GM12878 (cell line): ENCODE measurements at regions not wholly inside any gene's neighbourhood (a gene's known extent, or its start where the extent isn't known, plus 50 kb on each side); places are given as distances from the start of the nearest gene placed in this dataset.

ENCODE experiments used
- ATAC-seq: fragments of 200-7000 bp; cut with Tn5 transposase; 3 replicates; pipeline ENCODE4 v1.9.1; 2020; ENCODE audit warnings: mild to moderate bottlenecking, moderate library complexity
- BruUV-seq: library from RNA; stranded (reverse); fragments of 400-500 nt; replicated peaks from 2 replicates; lab custom pipeline; 2021; lab: Mats Ljungman, UMichigan
- CTCF ChIA-PET: fragments of 300-600 bp; sonication (Branson Sonifier 250); formaldehyde crosslinking; extraction: SDS; loops from one replicate; lab custom pipeline; 2021; ENCODE audit warnings: inconsistent platforms; lab: Yijun Ruan, JAX
- POLR2A ChIA-PET: fragments of 350-600 bp; formaldehyde crosslinking; extraction: SDS; loops from one replicate; lab custom pipeline; 2021; ENCODE audit warnings: inconsistent platforms; lab: Charles Lee
- RAD21 ChIA-PET: fragments of 300-600 bp; sonication (Branson Sonifier 250); formaldehyde crosslinking; loops from one replicate; lab custom pipeline; 2023; ENCODE audit warnings: antibody characterized with exemption; ENCODE audit not compliant: unreplicated experiment; lab: Charles Lee
- SMC1A ChIA-PET: fragments of 300-600 bp; sonication (Branson Sonifier 250); formaldehyde crosslinking; loops from one replicate; lab custom pipeline; 2023; ENCODE audit not compliant: unreplicated experiment, uncharacterized antibody; lab: Charles Lee
- DNase-seq: peaks from one replicate; pipeline ENCODE4 v3.0.0-alpha.2; 2011; ENCODE audit warnings: low read depth, low spot score
- FAIRE-seq: peaks from 3 replicates; lab custom pipeline; 2011; peaks lifted over from hg19 to GRCh38; lab: Jason Lieb, UNC
- H2AFZ ChIP-seq: 2 replicates; pipeline ENCODE4 v1.6.0; 2011; ENCODE audit warnings: low read depth, low read length, control low read depth; ENCODE audit not compliant: control insufficient read depth
- H3K27ac ChIP-seq: 2 replicates; pipeline ENCODE4 v1.5.1; 2011; ENCODE audit warnings: control low read depth; ENCODE audit not compliant: control insufficient read depth, insufficient read depth
- H3K27me3 ChIP-seq, 2 experiments: replicated peaks in 1 of 2; 2 replicates each; pipeline versions ENCODE4 v1.6.0 to v1.6.1; 2011; ENCODE audit warnings: low read length in 1 of 2; ENCODE audit not compliant: control insufficient read depth in 2 of 2, insufficient read depth in 2 of 2
- H3K36me3 ChIP-seq, 2 experiments: 2 replicates each; pipeline ENCODE4 v1.5.1; 2011; ENCODE audit warnings: low read length in 1 of 2; ENCODE audit not compliant: control insufficient read depth in 2 of 2, insufficient read depth in 2 of 2
- H3K4me1 ChIP-seq: 2 replicates; pipeline ENCODE4 v1.6.1; 2011; ENCODE audit warnings: mild to moderate bottlenecking, low read length, moderate library complexity, mixed read lengths; ENCODE audit not compliant: control insufficient read depth, insufficient read depth
- H3K4me2 ChIP-seq: 2 replicates; pipeline ENCODE4 v1.6.0; 2011; ENCODE audit warnings: control low read depth; ENCODE audit not compliant: control insufficient read depth, insufficient read depth
- H3K4me3 ChIP-seq: fragments of 200-600 bp; sonication (generic); 2 replicates; pipeline ENCODE4 v1.5.1; 2016
- H3K79me2 ChIP-seq: 2 replicates; pipeline ENCODE4 v1.6.0; 2011; ENCODE audit warnings: low read length; ENCODE audit not compliant: control insufficient read depth, insufficient read depth
- H3K9ac ChIP-seq: 2 replicates; pipeline ENCODE4 v1.8.0; 2011; ENCODE audit warnings: low read length, control low read depth, mixed read lengths; ENCODE audit not compliant: control insufficient read depth, insufficient read depth
- H3K9me3 ChIP-seq: replicated peaks from 3 replicates; pipeline ENCODE4 v1.5.1; 2011; ENCODE audit warnings: mild to moderate bottlenecking, low read length; ENCODE audit not compliant: control insufficient read depth, insufficient read depth
- H4K20me1 ChIP-seq: 2 replicates; pipeline ENCODE4 v1.6.0; 2011; ENCODE audit not compliant: control insufficient read depth, insufficient read depth
- ATF7 ChIP-seq: fragments of 450-650 bp; IDR thresholded peaks from 2 replicates; pipeline ENCODE4 v1.6.1; 2016; ENCODE audit warnings: low read depth, mild to moderate bottlenecking
- BCLAF1 ChIP-seq: fragments of 450-650 bp; IDR thresholded peaks from 2 replicates; pipeline ENCODE4 v1.6.1; 2017; ENCODE audit warnings: antibody characterized with exemption, mild to moderate bottlenecking, moderate library complexity
- CEBPB ChIP-seq, 2 experiments: fragments of 150-350 bp in 1 of 2; IDR thresholded peaks; 2 replicates each; pipeline ENCODE4 v1.6.1; 2012 to 2014; ENCODE audit warnings: low read depth in 2 of 2, low read length in 2 of 2, borderline replicate concordance in 1 of 2, inconsistent platforms in 1 of 2
- CEBPZ ChIP-seq: fragments of 150-350 bp; IDR thresholded peaks from 2 replicates; pipeline ENCODE4 v1.6.1; 2016; ENCODE audit warnings: low read depth, low read length
- JUNB ChIP-seq: IDR thresholded peaks from 2 replicates; pipeline ENCODE4 v1.6.1; 2016; ENCODE audit warnings: antibody characterized with exemption, mild to moderate bottlenecking
- MEF2A ChIP-seq: IDR thresholded peaks from 2 replicates; pipeline ENCODE4 v1.6.1; 2011; ENCODE audit warnings: low read depth, mild to moderate bottlenecking, low read length, moderate library complexity; ENCODE audit not compliant: insufficient read depth
- NFIC ChIP-seq: IDR thresholded peaks from 2 replicates; pipeline ENCODE4 v1.6.1; 2012; ENCODE audit warnings: low read depth, mild to moderate bottlenecking, inconsistent platforms, low read length, moderate library complexity
- PML ChIP-seq: IDR thresholded peaks from 2 replicates; pipeline ENCODE4 v1.6.1; 2012; ENCODE audit warnings: low read length, inconsistent platforms
- POLR2AphosphoS5 ChIP-seq: IDR thresholded peaks from 2 replicates; pipeline ENCODE4 v1.6.1; 2011; ENCODE audit warnings: mild to moderate bottlenecking, low read length, inconsistent platforms
- PRDM15 ChIP-seq: fragments of 450-650 bp; formaldehyde crosslinking; IDR thresholded peaks from 2 replicates; pipeline ENCODE4 v1.4.0; 2020; ENCODE audit warnings: mild to moderate bottlenecking, moderate library complexity
- RAD21 ChIP-seq: IDR thresholded peaks from 2 replicates; pipeline ENCODE4 v1.6.1; 2011; ENCODE audit warnings: mild to moderate bottlenecking, low read depth, low read length, moderate library complexity; ENCODE audit not compliant: insufficient read depth
- SMARCA5 ChIP-seq: fragments of 450-650 bp; IDR thresholded peaks from 2 replicates; pipeline ENCODE4 v1.6.1; 2017; ENCODE audit warnings: mild to moderate bottlenecking
- SRF ChIP-seq, 2 experiments: IDR thresholded peaks; 2 replicates each; pipeline ENCODE4 v1.6.1; 2011; ENCODE audit warnings: low read depth in 2 of 2, low read length in 2 of 2, mild to moderate bottlenecking in 1 of 2, moderate library complexity in 1 of 2
- STAT3 ChIP-seq: IDR thresholded peaks from 2 replicates; pipeline ENCODE4 v1.6.1; 2011; ENCODE audit warnings: low read depth, low read length, improper control_type of control experiment
- ZSCAN29 ChIP-seq: fragments of 450-650 bp; IDR thresholded peaks from 2 replicates; pipeline ENCODE4 v1.6.1; 2017; ENCODE audit warnings: mild to moderate bottlenecking, moderate library complexity
- in situ Hi-C: fragments of 300-500 bp; cut with MboI; formaldehyde crosslinking; loops from 9 replicates; pipeline ENCODE4 v1.14.3; 2018; ENCODE audit warnings: mixed read lengths
- intact Hi-C: fragments of 100-400 bp; cut with micrococcal nuclease; formaldehyde crosslinking; loops from one replicate; pipeline ENCODE4 v1.14.2; 2022; ENCODE audit not compliant: unreplicated experiment

GRCh38 chr16:18069683-18070082, 266.9 kb downstream of the NPIPA8 start (continued):
- no peak for TF ChIP-seq CEBPB (IDR thresholded peaks at IDR 0.05; ENCODE audit: borderline replicate concordance in 1 of 2, low read depth in 2 of 2, low read length in 2 of 2)
- TF ChIP-seq PRDM15 (CRISPR knock-in tag), result no peak
- TF ChIP-seq ATF7, result no peak

GRCh38 chr16:18068477-18068876, 268.1 kb downstream of the NPIPA8 start:
- Histone ChIP-seq H3K4me2 (no peak overlapping the region), H2AFZ (no peak overlapping the region), H3K79me2 (no peaks in the 10 kb centered on the region), H3K36me3 (no peaks in the 10 kb centered on the region), H3K9me3 (no peaks in the 10 kb centered on the region), H3K4me3 (no peak overlapping the region), H3K4me1 (no peaks in the 10 kb centered on the region), H4K20me1 (no peaks in the 10 kb centered on the region), H3K9ac (no peak overlapping the region), H3K27me3 (no peaks in the 10 kb centered on the region), H3K27ac (no peak overlapping the region)
- CTCF ChIA-PET, result no interaction called here
- no TSS peak for BruUV-seq
- DNase-seq (no peak), FAIRE-seq (no peak), ATAC-seq (no peak)
- intact Hi-C loops (no loop called here), in situ Hi-C loops (no loop called here)
- SMC1A ChIA-PET, result no interaction called here
- RAD21 ChIA-PET, result no interaction called here
- POLR2A ChIA-PET, result no interaction called here
- no peak for TF ChIP-seq RAD21
- no peak for TF ChIP-seq PML
- TF ChIP-seq NFIC, result no peak
- TF ChIP-seq ZSCAN29, result no peak
- TF ChIP-seq CEBPZ, result no peak
- no peak for TF ChIP-seq BCLAF1
- no peak for TF ChIP-seq JUNB
- TF ChIP-seq SMARCA5, result no peak
- no peak for TF ChIP-seq STAT3
- TF ChIP-seq MEF2A, result no peak
- TF ChIP-seq POLR2AphosphoS5, result no peak
- TF ChIP-seq SRF (IDR thresholded peaks at IDR 0.05; ENCODE audit: low read depth in 2 of 2, low read length in 2 of 2), result no peak
